ENCODE measurements at regions not wholly inside any gene's neighbourhood (a gene's known extent, or its start where the extent isn't known, plus 50 kb on each side); places are given as distances from the start of the nearest gene placed in this dataset.

- DNase-seq (ENCODE audit: low read depth, low spot score), result no peak
- no peak overlapping the region for H3K4me3 ChIP-seq (ENCODE audit: low read length)
Measured at GRCh38 chr2:45303417-45304202, 294.4 kb upstream of the SIX2 start.

- H3K4me3 ChIP-seq (ENCODE audit: low read length), result no peak overlapping the region
- DNase-seq (ENCODE audit: low read depth, low spot score), result peak; percentile 54
Measured at GRCh38 chr2:45301307-45302277, 292.3 kb upstream of the SIX2 start.

- H3K4me3 ChIP-seq (ENCODE audit: low read length), result no peak overlapping the region
- no peak for DNase-seq (ENCODE audit: low read depth, low spot score)
Measured at GRCh38 chr2:45300026-45300750, 290.9 kb upstream of the SIX2 start.

- no peak overlapping the region for H3K4me3 ChIP-seq (ENCODE audit: low read length)
- no peak for DNase-seq (ENCODE audit: low read depth, low spot score)
Measured at GRCh38 chr2:45299361-45299760, 290.1 kb upstream of the SIX2 start.

- no peak overlapping the region for H3K4me3 ChIP-seq (ENCODE audit: low read length)
- DNase-seq (ENCODE audit: low read depth, low spot score), result no peak
Measured at GRCh38 chr2:45293182-45293581, 283.9 kb upstream of the SIX2 start.

- no peak for DNase-seq (ENCODE audit: low read depth, low spot score)
- H3K4me3 ChIP-seq (ENCODE audit: low read length), result no peak overlapping the region
Measured at GRCh38 chr2:45291296-45291701, 282.0 kb upstream of the SIX2 start.

GRCh38 chr2:45289997-45290709, 280.9 kb upstream of the SIX2 start:
- DNase-seq (ENCODE audit: low read depth, low spot score), result no peak

GRCh38 chr2:45288532-45289417, 279.5 kb upstream of the SIX2 start:
- DNase-seq (ENCODE audit: low read depth, low spot score), result no peak
- H3K4me3 ChIP-seq (ENCODE audit: low read length), result no peak overlapping the region

More at GRCh38 chr2:45289997-45290709, 280.9 kb upstream of the SIX2 start:
- H3K4me3 ChIP-seq (ENCODE audit: low read length), result no peak overlapping the region

- H3K4me3 ChIP-seq (ENCODE audit: low read length), result no peak overlapping the region
- no peak for DNase-seq (ENCODE audit: low read depth, low spot score)
Measured at GRCh38 chr2:45287045-45287444, 277.8 kb upstream of the SIX2 start.

GRCh38 chr2:45285771-45286390, 276.6 kb upstream of the SIX2 start:
- DNase-seq (ENCODE audit: low read depth, low spot score), result no peak
- no peak overlapping the region for H3K4me3 ChIP-seq (ENCODE audit: low read length)

GRCh38 chr2:45285311-45285710, 276.1 kb upstream of the SIX2 start:
- no peak for DNase-seq (ENCODE audit: low read depth, low spot score)
- no peak overlapping the region for H3K4me3 ChIP-seq (ENCODE audit: low read length)

GRCh38 chr2:45284621-45284995, 275.4 kb upstream of the SIX2 start:
- no peak for DNase-seq (ENCODE audit: low read depth, low spot score)
- H3K4me3 ChIP-seq (ENCODE audit: low read length), result no peak overlapping the region

GRCh38 chr2:45283764-45284620, 274.7 kb upstream of the SIX2 start:
- DNase-seq (ENCODE audit: low read depth, low spot score), result no peak
- H3K4me3 ChIP-seq (ENCODE audit: low read length), result no peak overlapping the region

GRCh38 chr2:45282646-45283045, 273.4 kb upstream of the SIX2 start:
- no peak overlapping the region for H3K4me3 ChIP-seq (ENCODE audit: low read length)
- DNase-seq (ENCODE audit: low read depth, low spot score), result no peak

GRCh38 chr2:45281311-45281710, 272.1 kb upstream of the SIX2 start:
- H3K4me3 ChIP-seq (ENCODE audit: low read length), result no peak overlapping the region
- no peak for DNase-seq (ENCODE audit: low read depth, low spot score)

GRCh38 chr2:45280794-45281193, 271.5 kb upstream of the SIX2 start:
- DNase-seq (ENCODE audit: low read depth, low spot score), result no peak
- H3K4me3 ChIP-seq (ENCODE audit: low read length), result no peak overlapping the region

GRCh38 chr2:45279356-45279755, 270.1 kb upstream of the SIX2 start:
- no peak overlapping the region for H3K4me3 ChIP-seq (ENCODE audit: low read length)
- no peak for DNase-seq (ENCODE audit: low read depth, low spot score)
